IPS-NIHi11 (cell line): ENCODE measurements at regions not wholly inside any gene's neighbourhood (a gene's known extent, or its start where the extent isn't known, plus 50 kb on each side); places are given as distances from the start of the nearest gene placed in this dataset.

Experiments
- DNase-seq: peaks from one replicate; pipeline ENCODE4 v3.0.0; 2012; ENCODE audit warnings: mixed read lengths, low spot score

GRCh38 chr2:226199555-226199954 lies 600.1 kb downstream of the IRS1 start:
- DNase-seq = no peak

GRCh38 chr2:226198956-226199355 lies 600.7 kb downstream of the IRS1 start:
- no peak for DNase-seq

- no peak for DNase-seq
Measured at GRCh38 chr2:226190479-226191252, 609.0 kb downstream of the IRS1 start.

GRCh38 chr2:226189061-226189460 lies 610.6 kb downstream of the IRS1 start:
- DNase-seq = no peak

- DNase-seq = no peak
Measured at GRCh38 chr2:226187616-226188015, 612.0 kb downstream of the IRS1 start.

GRCh38 chr2:226187156-226187555 lies 612.5 kb downstream of the IRS1 start:
- DNase-seq = no peak

- DNase-seq = no peak
Measured at GRCh38 chr2:226185616-226186211, 613.9 kb downstream of the IRS1 start.

GRCh38 chr2:226184940-226185615 lies 614.5 kb downstream of the IRS1 start:
- DNase-seq = no peak

GRCh38 chr2:226184540-226184939 lies 615.1 kb downstream of the IRS1 start:
- DNase-seq = no peak

- DNase-seq = no peak
Measured at GRCh38 chr2:226183550-226183949, 616.1 kb downstream of the IRS1 start.

- DNase-seq = no peak
Measured at GRCh38 chr2:226183033-226183432, 616.6 kb downstream of the IRS1 start.

- no peak for DNase-seq
Measured at GRCh38 chr2:226181909-226182308, 617.7 kb downstream of the IRS1 start.

- no peak for DNase-seq
Measured at GRCh38 chr2:226180281-226180884, 619.2 kb downstream of the IRS1 start.

- DNase-seq = no peak
Measured at GRCh38 chr2:226179010-226179409, 620.6 kb downstream of the IRS1 start.

- no peak for DNase-seq
Measured at GRCh38 chr2:226176283-226176984, 623.2 kb downstream of the IRS1 start.

- no peak for DNase-seq
Measured at GRCh38 chr2:226174390-226174789, 625.2 kb downstream of the IRS1 start.

- no peak for DNase-seq
Measured at GRCh38 chr2:226172939-226173338, 626.7 kb downstream of the IRS1 start.

GRCh38 chr2:226172309-226172708 lies 627.3 kb downstream of the IRS1 start:
- DNase-seq = no peak

GRCh38 chr2:226169751-226170581 lies 629.7 kb downstream of the IRS1 start:
- no peak for DNase-seq

GRCh38 chr2:226168496-226169160 lies 631.0 kb downstream of the IRS1 start:
- DNase-seq = no peak

GRCh38 chr2:226164512-226164911 lies 635.1 kb downstream of the IRS1 start:
- DNase-seq = no peak
